ENCODE measurements at regions not wholly inside any gene's neighbourhood (a gene's known extent, or its start where the extent isn't known, plus 50 kb on each side); places are given as distances from the start of the nearest gene placed in this dataset.
"Not testable (repeated sequence)": the region's sequence is repeated elsewhere in the genome, so short reads cannot be mapped to it uniquely, and the experiment has no call there.

GRCh38 chr5:136738829-136739228 lies 373.5 kb upstream of the TRPC7 start:
- no peak for DNase-seq

- DNase-seq = no peak
Observed at GRCh38 chr5:136736021-136736420, 370.7 kb upstream of the TRPC7 start.

DNA sequence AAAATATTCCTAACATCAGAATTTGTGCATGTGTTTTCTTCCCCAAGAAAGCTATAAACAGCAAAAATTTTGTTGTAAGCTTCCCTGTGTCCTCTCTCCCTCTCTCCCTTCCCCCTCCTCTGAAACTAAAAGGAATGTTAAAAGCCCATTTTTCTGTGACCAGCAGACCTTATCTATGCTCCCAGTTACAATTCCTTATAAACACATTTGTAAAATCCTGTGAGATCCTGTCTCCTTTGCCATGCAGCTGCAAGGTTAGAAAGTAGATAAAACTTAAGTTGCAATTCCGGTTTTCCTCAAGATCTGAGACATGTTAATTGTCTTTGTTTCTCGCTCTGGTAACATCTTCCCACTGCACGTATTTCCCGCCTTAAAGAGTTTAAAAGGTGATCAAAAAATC lies 370.3 kb upstream of the TRPC7 start:
- DNase-seq = not testable (repeated sequence)

GRCh38 chr5:136734628-136735027 lies 369.3 kb upstream of the TRPC7 start:
- DNase-seq = no peak

DNA sequence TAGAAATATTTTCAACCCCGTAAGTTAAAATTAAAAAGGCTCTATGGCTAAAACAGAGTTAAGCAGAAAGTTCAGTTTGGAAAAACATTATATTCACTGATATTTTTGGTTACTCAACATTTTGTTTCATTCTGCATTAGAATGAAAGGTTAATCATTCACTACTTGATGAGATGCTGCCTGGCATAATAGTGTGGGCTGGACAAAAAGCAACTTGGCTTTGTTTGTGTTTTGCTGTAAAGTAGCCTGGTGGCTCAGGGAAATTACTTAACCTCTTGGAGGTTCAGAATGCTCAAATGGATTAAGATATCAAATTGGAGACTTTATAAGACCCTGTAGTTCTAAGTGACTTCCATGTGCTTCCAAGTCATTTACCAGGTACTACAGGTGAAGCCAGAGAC lies 367.4 kb upstream of the TRPC7 start:
- no peak for DNase-seq

GRCh38 chr5:136731241-136731900 lies 366.0 kb upstream of the TRPC7 start:
- no peak for DNase-seq

DNA sequence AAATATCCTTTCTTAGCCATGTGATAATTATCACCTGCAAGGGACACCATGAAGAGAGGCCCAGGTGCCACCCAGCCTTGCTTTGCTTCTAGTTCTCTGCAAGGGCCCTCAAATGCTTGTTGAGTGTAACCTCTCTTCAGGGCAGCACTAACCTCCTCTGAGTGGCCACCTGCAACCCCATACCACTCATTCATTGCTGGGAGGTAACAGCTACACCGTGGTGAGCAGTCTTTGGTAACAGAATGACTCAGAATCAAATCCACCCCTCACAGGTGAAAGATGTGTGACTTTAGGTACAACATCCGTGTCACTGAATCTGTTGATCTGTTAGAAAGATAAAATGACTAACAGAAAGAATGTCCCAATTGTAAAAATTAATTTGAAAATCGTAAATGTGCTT lies 365.1 kb upstream of the TRPC7 start:
- no peak for DNase-seq

DNA sequence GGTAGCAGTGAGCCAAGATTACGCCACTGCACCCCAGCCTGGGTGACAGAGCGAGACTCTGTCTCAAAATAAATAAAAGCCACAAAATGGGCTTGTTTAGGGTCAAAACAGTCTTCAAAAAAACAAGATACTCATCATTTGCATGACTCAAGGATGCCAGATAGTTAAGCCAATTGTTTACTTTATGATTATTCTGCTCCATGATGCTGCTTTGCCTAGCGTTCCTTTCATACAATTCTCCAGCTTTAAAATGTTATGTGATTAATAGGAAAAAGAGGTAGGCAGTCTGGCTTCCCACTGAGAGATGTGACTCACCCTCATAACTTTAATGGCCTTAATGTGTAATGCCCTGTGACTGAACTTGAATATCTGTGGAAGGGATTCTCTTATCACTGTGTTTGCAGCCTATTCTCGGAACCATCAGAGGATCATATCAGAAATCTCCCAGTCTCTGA lies 364.6 kb upstream of the TRPC7 start:
- no peak for DNase-seq

- no peak for DNase-seq
Observed at GRCh38 chr5:136726506-136726905, 361.2 kb upstream of the TRPC7 start.

- no peak for DNase-seq
Observed at GRCh38 chr5:136724161-136724560, 358.8 kb upstream of the TRPC7 start.

- no peak for DNase-seq
Observed at GRCh38 chr5:136722581-136722980, 357.2 kb upstream of the TRPC7 start.

DNA sequence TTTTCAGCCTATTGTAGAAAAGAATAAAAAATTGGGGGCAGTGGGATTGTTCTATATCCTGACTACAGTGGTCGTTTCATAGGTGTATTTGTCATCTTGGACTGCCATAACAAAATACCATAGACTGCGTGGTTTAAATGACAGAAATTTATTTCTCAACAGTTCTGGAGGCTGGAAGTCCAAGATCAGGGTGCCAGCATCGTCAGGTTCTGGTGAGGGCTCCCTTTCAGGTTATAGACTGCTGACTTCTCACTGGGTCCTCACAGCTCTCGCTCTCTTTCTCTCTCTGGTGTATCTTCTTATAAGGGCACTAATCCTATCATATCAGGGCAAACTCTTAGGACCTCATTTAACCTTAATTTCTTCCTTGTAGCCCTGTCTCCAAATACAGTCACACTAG lies 356.7 kb upstream of the TRPC7 start:
- DNase-seq = no peak

GRCh38 chr5:136720674-136721073 lies 355.3 kb upstream of the TRPC7 start:
- DNase-seq = no peak

DNA sequence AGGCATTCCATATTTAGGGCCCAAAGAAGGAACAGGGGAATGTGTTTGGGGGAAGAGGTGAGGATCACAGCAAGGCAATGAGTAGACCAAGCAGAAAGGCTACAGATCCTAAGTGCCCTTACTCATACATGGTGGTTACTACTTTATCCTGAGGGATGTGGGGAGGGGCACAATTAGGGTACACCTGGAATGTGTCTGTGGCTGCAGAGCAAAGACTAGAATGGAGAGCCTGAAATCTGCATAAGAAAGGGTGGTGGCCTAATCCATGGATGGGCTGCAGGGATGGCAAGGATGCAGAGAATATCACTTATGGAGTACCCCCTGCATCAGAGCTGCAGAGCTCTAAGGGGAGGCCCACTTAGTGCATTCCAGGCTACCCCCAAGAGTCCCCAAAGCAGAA lies 352.6 kb upstream of the TRPC7 start:
- DNase-seq = no peak

GRCh38 chr5:136714286-136714685 lies 348.9 kb upstream of the TRPC7 start:
- no peak for DNase-seq

DNA sequence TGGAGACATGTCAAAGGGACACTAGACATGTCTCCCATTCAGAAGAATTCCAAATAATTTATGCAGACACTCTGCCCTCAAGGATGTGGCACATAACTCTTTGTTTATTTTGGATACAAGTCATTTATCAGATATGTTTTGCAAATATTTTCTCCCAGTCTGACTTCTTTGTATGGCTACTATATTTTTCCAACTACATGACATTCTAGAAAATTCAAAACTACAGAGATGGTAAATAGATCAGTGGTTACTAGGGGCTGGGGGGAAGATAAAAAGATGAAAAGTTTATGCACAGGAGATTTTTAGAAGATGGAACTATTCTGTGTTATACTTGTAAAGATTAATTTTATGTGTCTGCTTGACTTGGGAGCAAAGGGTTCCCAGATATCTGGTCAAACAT lies 347.3 kb upstream of the TRPC7 start:
- no peak for DNase-seq

DNA sequence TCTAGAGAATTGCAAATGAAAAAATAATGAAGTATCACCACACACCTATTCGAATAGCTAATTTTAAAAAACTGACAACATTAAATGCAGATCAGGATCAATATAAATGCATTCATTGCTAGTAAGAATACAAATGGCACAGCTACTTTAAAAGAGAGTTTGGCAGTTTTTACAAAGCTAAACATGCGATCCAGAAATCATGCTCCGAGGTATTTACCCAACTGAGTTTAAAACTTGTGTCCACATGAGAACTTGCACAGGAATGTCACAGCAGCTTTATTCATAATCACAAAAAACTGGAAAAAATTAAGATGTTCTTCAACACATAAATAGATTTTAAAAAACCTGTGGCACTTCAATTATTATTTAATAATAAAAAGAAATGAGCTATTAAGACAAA lies 345.5 kb upstream of the TRPC7 start:
- DNase-seq = no peak

GRCh38 chr5:136703706-136704105 lies 338.4 kb upstream of the TRPC7 start:
- no peak for DNase-seq

DNA sequence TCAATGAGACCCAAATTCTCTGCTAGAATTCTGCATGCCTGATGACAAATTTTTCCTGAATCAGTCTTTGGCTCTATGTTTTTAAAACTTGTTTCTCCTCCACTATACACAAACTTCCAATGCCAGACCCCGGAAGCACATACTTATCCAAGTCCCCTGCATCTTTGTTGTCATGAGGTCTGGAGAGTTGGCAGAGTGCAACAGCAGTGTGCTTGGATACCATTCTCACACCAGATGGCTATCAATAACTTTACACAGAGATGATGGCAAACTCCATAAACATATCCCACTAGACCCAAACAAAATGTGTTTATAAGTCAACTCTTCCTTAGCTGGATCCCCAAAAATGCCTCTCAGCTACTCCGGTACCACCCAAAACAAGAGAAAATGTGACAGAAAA lies 337.7 kb upstream of the TRPC7 start:
- no peak for DNase-seq

DNA sequence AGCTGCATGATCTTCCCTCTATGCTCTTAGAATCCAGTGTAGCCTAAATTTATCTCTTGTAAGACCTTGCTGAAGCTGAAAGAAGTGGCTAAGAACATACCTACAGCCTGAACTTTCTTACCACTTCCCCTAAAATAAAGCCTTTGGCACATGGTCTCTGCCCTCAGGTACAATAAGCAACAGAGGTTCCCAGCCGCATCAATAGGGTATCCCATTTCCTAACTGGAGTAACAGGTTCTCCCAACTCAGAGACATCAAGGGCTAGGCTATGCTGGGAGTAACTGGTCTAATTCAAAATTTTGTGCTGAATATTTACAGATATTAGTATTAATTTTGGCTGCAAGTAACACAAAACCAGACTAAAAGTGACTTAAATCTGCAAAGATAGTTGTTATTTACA lies 335.8 kb upstream of the TRPC7 start:
- DNase-seq = no peak

GRCh38 chr5:136699651-136700050 lies 334.3 kb upstream of the TRPC7 start:
- no peak for DNase-seq

- DNase-seq = no peak
Observed at GRCh38 chr5:136698970-136699369, 333.6 kb upstream of the TRPC7 start.

DNA sequence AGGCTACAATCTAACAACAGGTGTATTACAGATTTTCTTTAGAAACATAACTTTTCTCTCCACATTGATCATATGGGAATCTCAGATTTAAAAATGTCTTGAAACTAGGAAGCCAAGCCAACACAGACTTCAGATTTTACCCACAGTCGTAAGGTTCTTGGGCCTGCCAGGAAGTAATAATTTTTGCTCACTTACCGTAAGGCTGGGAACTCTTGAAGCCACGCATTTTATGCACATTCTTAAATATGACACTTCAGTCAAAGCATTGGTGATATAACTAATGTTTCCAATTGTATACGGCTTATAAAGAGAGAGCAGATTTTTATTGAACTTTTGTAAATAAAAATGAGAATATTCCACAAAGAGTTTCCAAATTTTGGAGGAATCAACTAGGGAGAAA lies 328.9 kb upstream of the TRPC7 start:
- no peak for DNase-seq

DNA sequence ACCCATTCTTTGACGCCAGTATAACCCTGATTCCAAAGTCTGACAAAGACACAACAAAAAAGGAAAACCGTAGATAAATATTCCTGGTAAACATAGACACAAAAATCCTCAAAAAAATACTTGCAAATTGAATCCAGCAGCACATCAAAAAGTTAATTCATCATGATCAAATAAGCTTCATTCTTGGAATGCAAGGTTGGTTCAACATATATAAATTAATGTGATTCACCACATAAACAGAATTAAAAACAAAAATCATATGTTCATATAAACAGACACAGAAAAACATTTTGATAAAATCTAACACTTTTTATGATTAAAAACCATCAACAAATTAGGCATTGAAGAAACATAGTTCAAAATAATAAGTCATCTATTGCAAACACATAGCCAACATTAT lies 324.2 kb upstream of the TRPC7 start:
- no peak for DNase-seq

DNA sequence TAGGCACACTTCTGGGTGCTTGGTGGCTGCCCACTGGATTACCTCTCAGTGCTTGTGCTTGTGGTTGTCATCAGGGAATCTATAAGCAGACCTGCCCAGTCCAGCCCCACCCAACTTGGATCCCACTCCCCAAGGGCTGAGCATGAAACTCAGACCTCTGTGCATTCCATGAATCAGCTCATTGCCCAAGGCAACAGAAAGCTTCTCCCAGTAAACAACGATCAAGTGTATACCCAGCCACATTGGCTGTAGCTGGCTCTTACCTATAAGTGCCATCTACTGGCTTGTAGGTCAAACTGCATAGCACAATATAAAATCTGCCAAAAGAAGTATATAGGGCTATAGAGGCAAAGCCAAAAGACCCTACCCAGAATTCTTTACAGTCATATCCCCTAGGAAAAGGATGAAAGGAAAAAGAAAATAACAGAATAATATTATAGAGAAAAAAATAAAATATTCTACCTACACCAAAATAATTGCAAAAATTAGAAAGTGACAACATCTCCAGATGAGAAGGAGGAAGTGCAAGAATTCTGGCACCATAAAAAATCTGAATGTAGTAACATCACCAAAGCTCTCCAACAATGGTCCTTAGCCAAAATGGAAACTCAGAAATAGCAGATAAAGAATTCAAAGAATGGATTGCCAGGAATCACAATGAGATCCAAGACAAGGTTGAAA lies 321.0 kb upstream of the TRPC7 start:
- DNase-seq = no peak

All from activated gamma-delta T cell treated with Interleukin-2 at 50 U/mL for 16 hours (primary cell).